ENCODE measurements at regions not wholly inside any gene's neighbourhood (a gene's known extent, or its start where the extent isn't known, plus 50 kb on each side); places are given as distances from the start of the nearest gene placed in this dataset.

- ChIA-PET CTCF (no interaction called here), POLR2A (ENCODE audit: unreplicated experiment) (no interaction called here)
- Histone ChIP-seq H3K79me2 (ENCODE audit: low read depth) (no peaks in the 10 kb centered on the region), H4K20me1 (ENCODE audit: insufficient read depth) (no peaks in the 10 kb centered on the region), H3K27me3 (ENCODE audit: insufficient read depth, low read depth) (no peaks in the 10 kb centered on the region), H2AFZ (no peak overlapping the region), H3F3A (ENCODE audit: insufficient read depth, low read depth) (no peaks in the 10 kb centered on the region), H3K27ac (no peak overlapping the region), H3K4me1 (replicated peaks; ENCODE audit: insufficient read depth) (no peaks in the 10 kb centered on the region), H3K9me3 (ENCODE audit: insufficient read depth, low read depth) (no peaks in the 10 kb centered on the region), H3K4me2 (no peak overlapping the region), H3K4me3 (no peak overlapping the region), H3K9me2 (ENCODE audit: insufficient read depth) (no peaks in the 10 kb centered on the region), H3K36me3 (ENCODE audit: low read depth) (no peaks in the 10 kb centered on the region)
- intact Hi-C loops (cut with micrococcal nuclease; ENCODE audit: unreplicated experiment), result no loop called here
- no TSS peak for BruUV-seq (replicated peaks)
- TF ChIP-seq EZH2 (IDR thresholded peaks at IDR 0.05; ENCODE audit: low read depth), result no peak
- TF ChIP-seq CTCF (conservative IDR thresholded peaks at IDR 0.05), result no peak
- no peak for DNase-seq
Observed at GRCh38 chr2:78589871-78590270, 435.6 kb upstream of the REG3G start.

- no peaks in the 10 kb centered on the region for H3K36me3 ChIP-seq (ENCODE audit: low read depth)
- H3K79me2 ChIP-seq (ENCODE audit: low read depth), result no peaks in the 10 kb centered on the region
- H3K27me3 ChIP-seq (ENCODE audit: insufficient read depth, low read depth), result no peaks in the 10 kb centered on the region
- DNase-seq, result no peak
- H2AFZ ChIP-seq, result peak overlapping the region; percentile 43; the same call in 1 of the 2 replicates
- no peaks in the 10 kb centered on the region for H3F3A ChIP-seq (ENCODE audit: insufficient read depth, low read depth)
- H3K4me1 ChIP-seq (replicated peaks; ENCODE audit: insufficient read depth), result no peaks in the 10 kb centered on the region
- H3K4me3 ChIP-seq, result no peak overlapping the region
- no peak for TF ChIP-seq CTCF (conservative IDR thresholded peaks at IDR 0.05)
- TF ChIP-seq EZH2 (IDR thresholded peaks at IDR 0.05; ENCODE audit: low read depth), result no peak
- no peaks in the 10 kb centered on the region for H3K9me2 ChIP-seq (ENCODE audit: insufficient read depth)
- BruUV-seq (replicated peaks), result no TSS peak
- no peak overlapping the region for H3K27ac ChIP-seq
- POLR2A ChIA-PET (ENCODE audit: unreplicated experiment), result no interaction called here
- H3K4me2 ChIP-seq, result no peak overlapping the region
- H4K20me1 ChIP-seq (ENCODE audit: insufficient read depth), result no peaks in the 10 kb centered on the region
- H3K9me3 ChIP-seq (ENCODE audit: insufficient read depth, low read depth), result no peaks in the 10 kb centered on the region
- CTCF ChIA-PET, result no interaction called here
- intact Hi-C loops (cut with micrococcal nuclease; ENCODE audit: unreplicated experiment), result no loop called here
Observed at GRCh38 chr2:78592491-78592890, 433.0 kb upstream of the REG3G start.

GRCh38 chr2:78601113-78601512 is 424.4 kb upstream of the REG3G start:
- Histone ChIP-seq H3K36me3 (ENCODE audit: low read depth) (no peaks in the 10 kb centered on the region), H3K4me1 (replicated peaks; ENCODE audit: insufficient read depth) (no peaks in the 10 kb centered on the region), H3K79me2 (ENCODE audit: low read depth) (no peaks in the 10 kb centered on the region), H3F3A (ENCODE audit: insufficient read depth, low read depth) (no peaks in the 10 kb centered on the region), H3K4me3 (no peak overlapping the region), H2AFZ (no peak overlapping the region; the same call in 1 of the 2 replicates), H3K4me2 (no peak overlapping the region), H3K27ac (no peak overlapping the region), H3K9me3 (ENCODE audit: insufficient read depth, low read depth) (no peaks in the 10 kb centered on the region), H3K27me3 (ENCODE audit: insufficient read depth, low read depth) (no peaks in the 10 kb centered on the region), H4K20me1 (ENCODE audit: insufficient read depth) (no peaks in the 10 kb centered on the region), H3K9me2 (ENCODE audit: insufficient read depth) (no peaks in the 10 kb centered on the region)
- no TSS peak for BruUV-seq (replicated peaks)
- DNase-seq, result no peak
- TF ChIP-seq CTCF (conservative IDR thresholded peaks at IDR 0.05) (no peak), EZH2 (IDR thresholded peaks at IDR 0.05; ENCODE audit: low read depth) (no peak)
- intact Hi-C loops (cut with micrococcal nuclease; ENCODE audit: unreplicated experiment), result no loop called here
- ChIA-PET CTCF (no interaction called here), POLR2A (ENCODE audit: unreplicated experiment) (no interaction called here)

Measured in PC-9 (cell line).